Hepatocyte (in vitro differentiated cells): ENCODE measurements at regions not wholly inside any gene's neighbourhood (a gene's known extent, or its start where the extent isn't known, plus 50 kb on each side); places are given as distances from the start of the nearest gene placed in this dataset.
"Not testable (repeated sequence)": the region's sequence is repeated elsewhere in the genome, so short reads cannot be mapped to it uniquely, and the experiment has no call there.

Source experiments
- DNase-seq: peaks from one replicate; pipeline ENCODE4 v3.0.0-alpha.2; 2016; ENCODE audit warnings: low spot score
- H2AFZ ChIP-seq: fragments of 200-600 bp; sonication (generic); 2 replicates; pipeline ENCODE4 v1.6.0; 2016; ENCODE audit warnings: antibody characterized with exemption, mild to moderate bottlenecking
- H3K27ac ChIP-seq: fragments of 200-600 bp; sonication (generic); 2 replicates; pipeline ENCODE4 v1.5.1; 2016; ENCODE audit warnings: mild to moderate bottlenecking
- H3K27me3 ChIP-seq: fragments of 200-600 bp; sonication (generic); 2 replicates; pipeline ENCODE4 v1.6.1; 2016
- H3K36me3 ChIP-seq: fragments of 200-600 bp; sonication (generic); replicated peaks from 2 replicates; pipeline ENCODE4 v1.5.1; 2016; ENCODE audit warnings: low read depth; ENCODE audit not compliant: insufficient read depth
- H3K4me1 ChIP-seq: fragments of 200-600 bp; sonication (generic); 2 replicates; pipeline ENCODE4 v1.5.1; 2016; ENCODE audit warnings: mild to moderate bottlenecking, moderate library complexity; ENCODE audit not compliant: insufficient read depth
- H3K4me2 ChIP-seq: fragments of 200-600 bp; sonication (generic); 2 replicates; pipeline ENCODE4 v1.6.0; 2016
- H3K4me3 ChIP-seq: fragments of 200-600 bp; sonication (generic); 2 replicates; pipeline ENCODE4 v1.5.1; 2016; ENCODE audit warnings: mild to moderate bottlenecking
- H3K79me2 ChIP-seq: fragments of 200-600 bp; sonication (generic); 2 replicates; pipeline ENCODE4 v1.6.0; 2017; ENCODE audit warnings: mild to moderate bottlenecking
- H3K9me2 ChIP-seq: fragments of 200-600 bp; sonication (generic); replicated peaks from 2 replicates; pipeline ENCODE4 v1.6.0; 2017; ENCODE audit warnings: mild to moderate bottlenecking; ENCODE audit not compliant: insufficient read depth
- H3K9me3 ChIP-seq: fragments of 200-600 bp; sonication (generic); 2 replicates; pipeline ENCODE4 v1.5.1; 2016; ENCODE audit warnings: low read depth, mild to moderate bottlenecking
- H4K20me1 ChIP-seq: fragments of 200-600 bp; sonication (generic); 2 replicates; pipeline ENCODE4 v1.6.0; 2016; ENCODE audit warnings: mild to moderate bottlenecking; ENCODE audit not compliant: insufficient read depth, poor library complexity, severe bottlenecking
- EZH2 ChIP-seq: fragments of 200-600 bp; sonication (generic); IDR thresholded peaks from 2 replicates; pipeline ENCODE4 v1.6.1; 2016; ENCODE audit warnings: antibody characterized with exemption, mild to moderate bottlenecking, borderline replicate concordance
- EZH2phosphoT487 ChIP-seq: fragments of 200-600 bp; sonication (generic); IDR thresholded peaks from one replicate; pipeline ENCODE4 v1.6.1; 2018; ENCODE audit warnings: antibody characterized with exemption, mild to moderate bottlenecking, low read depth, moderate library complexity; ENCODE audit not compliant: unreplicated experiment, severe bottlenecking
- WGBS: methylation state at CpG from one replicate; pipeline ENCODE4 v1.1.6; 2016; ENCODE audit warnings: low lambda C conversion rate; ENCODE audit errors: missing lambda C conversion rate; 5-methylcytosine and 5-hydroxymethylcytosine counted together
- TF ChIP-seq, protein P1 (sequence below): fragments of 200-600 bp; sonication (generic); IDR thresholded peaks from 2 replicates; pipeline ENCODE4 v1.5.1; 2016; ENCODE audit warnings: antibody characterized with exemption, mild to moderate bottlenecking; ENCODE audit not compliant: poor library complexity

DNA sequence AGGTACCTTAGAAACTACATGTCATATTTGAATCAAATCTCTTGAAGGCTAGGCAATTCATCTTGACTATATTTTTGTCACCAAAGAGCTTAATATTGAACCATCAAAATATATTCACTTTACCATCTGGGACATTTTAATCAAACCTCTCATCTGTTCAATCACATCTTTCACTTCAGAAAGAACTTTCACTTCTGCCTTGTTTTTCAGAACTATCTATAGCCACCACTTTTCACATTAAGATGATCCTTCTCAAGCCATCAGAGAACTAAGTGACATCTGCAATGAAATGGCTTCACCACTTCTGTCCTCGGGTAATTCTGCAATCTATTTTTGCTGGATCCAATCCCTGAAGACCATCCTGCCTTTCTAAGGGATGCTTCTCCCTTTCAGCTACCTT is 57.8 kb downstream of the OR2B2 start:
- Histone ChIP-seq H3K27ac (no peak overlapping the region), H2AFZ (no peak overlapping the region), H4K20me1 (no peaks in the 10 kb centered on the region), H3K36me3 (no peaks in the 10 kb centered on the region), H3K27me3 (no peaks in the 10 kb centered on the region), H3K9me2 (no peaks in the 10 kb centered on the region), H3K4me2 (no peak overlapping the region), H3K9me3 (no peaks in the 10 kb centered on the region), H3K4me1 (no peaks in the 10 kb centered on the region), H3K4me3 (no peak overlapping the region), H3K79me2 (no peaks in the 10 kb centered on the region)
- TF ChIP-seq EZH2: no peak
- TF ChIP-seq EZH2phosphoT487: no peak
- TF ChIP-seq, protein P1, sequence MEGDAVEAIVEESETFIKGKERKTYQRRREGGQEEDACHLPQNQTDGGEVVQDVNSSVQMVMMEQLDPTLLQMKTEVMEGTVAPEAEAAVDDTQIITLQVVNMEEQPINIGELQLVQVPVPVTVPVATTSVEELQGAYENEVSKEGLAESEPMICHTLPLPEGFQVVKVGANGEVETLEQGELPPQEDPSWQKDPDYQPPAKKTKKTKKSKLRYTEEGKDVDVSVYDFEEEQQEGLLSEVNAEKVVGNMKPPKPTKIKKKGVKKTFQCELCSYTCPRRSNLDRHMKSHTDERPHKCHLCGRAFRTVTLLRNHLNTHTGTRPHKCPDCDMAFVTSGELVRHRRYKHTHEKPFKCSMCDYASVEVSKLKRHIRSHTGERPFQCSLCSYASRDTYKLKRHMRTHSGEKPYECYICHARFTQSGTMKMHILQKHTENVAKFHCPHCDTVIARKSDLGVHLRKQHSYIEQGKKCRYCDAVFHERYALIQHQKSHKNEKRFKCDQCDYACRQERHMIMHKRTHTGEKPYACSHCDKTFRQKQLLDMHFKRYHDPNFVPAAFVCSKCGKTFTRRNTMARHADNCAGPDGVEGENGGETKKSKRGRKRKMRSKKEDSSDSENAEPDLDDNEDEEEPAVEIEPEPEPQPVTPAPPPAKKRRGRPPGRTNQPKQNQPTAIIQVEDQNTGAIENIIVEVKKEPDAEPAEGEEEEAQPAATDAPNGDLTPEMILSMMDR: no peak
- DNase-seq: no peak
- 97% methylated on average over 1 of the region's 1 CpG for WGBS

DNA sequence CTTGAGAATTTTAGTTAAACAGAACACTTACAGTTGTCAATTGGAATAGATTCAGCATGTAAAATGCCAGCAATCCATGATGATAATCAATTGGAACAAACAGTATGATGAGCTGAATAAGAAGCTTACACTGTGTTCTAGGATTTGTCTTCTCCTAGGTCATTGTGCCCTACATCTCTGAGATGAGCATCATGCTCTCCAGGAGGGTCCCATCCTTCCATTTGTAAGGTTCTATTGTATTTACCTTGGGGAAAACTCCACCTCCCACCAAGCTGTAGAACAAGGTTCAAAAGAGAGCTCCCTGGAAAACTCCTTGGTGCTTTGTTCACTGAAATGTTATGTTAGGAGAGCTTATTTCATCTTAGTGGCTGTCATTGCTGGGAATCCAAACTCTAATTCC is 60.8 kb downstream of the OR2B2 start:
- Histone ChIP-seq H3K36me3 (no peaks in the 10 kb centered on the region), H3K27me3 (no peaks in the 10 kb centered on the region), H2AFZ (no peak overlapping the region), H3K9me3 (no peaks in the 10 kb centered on the region), H3K9me2 (no peaks in the 10 kb centered on the region), H3K79me2 (no peaks in the 10 kb centered on the region), H3K4me2 (no peak overlapping the region), H3K27ac (no peak overlapping the region), H3K4me1 (no peaks in the 10 kb centered on the region), H3K4me3 (no peak overlapping the region), H4K20me1 (no peaks in the 10 kb centered on the region)
- no peak for DNase-seq
- TF ChIP-seq, protein P1: no peak
- no peak for TF ChIP-seq EZH2phosphoT487
- no peak for TF ChIP-seq EZH2

DNA sequence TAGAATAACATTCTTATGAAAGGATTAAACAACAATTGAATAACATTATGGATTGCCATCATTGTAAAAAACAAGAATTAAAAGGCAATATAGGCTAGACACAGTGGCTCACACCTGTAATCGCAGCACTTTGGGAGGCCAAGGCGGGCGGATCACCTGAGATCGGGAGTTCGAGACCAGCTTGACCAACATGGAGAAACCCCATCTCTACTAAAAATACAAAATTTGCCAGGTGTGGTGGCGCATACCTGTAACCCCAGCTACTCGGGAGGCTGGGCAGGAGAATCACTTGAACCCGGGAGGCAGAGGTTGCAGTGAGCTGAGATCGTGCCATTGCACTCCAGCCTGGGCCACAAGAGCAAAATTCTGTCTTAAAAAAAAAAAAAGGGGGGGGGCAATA is 63.2 kb downstream of the OR2B2 start:
- DNase-seq, H3K27me3 ChIP-seq, H4K20me1 ChIP-seq, H3K4me1 ChIP-seq, H2AFZ ChIP-seq, H3K9me3 ChIP-seq, H3K9me2 ChIP-seq, H3K79me2 ChIP-seq, H3K4me2 ChIP-seq, H3K4me3 ChIP-seq, H3K36me3 ChIP-seq: not testable (repeated sequence)
- peak overlapping the region; percentile 39 for H3K27ac ChIP-seq
- WGBS: 97% methylated on average over 9 of the region's 9 CpGs

GRCh38 chr6:27847706-27848105 is 64.5 kb downstream of the OR2B2 start:
- H3K27ac ChIP-seq: no peak overlapping the region
- WGBS: 98% methylated on average over 3 of the region's 3 CpGs
- no peak overlapping the region for H3K4me2 ChIP-seq
- H3K4me3 ChIP-seq: no peak overlapping the region
- H3K9me3 ChIP-seq: no peaks in the 10 kb centered on the region
- DNase-seq: no peak
- H3K27me3 ChIP-seq: no peaks in the 10 kb centered on the region
- no peaks in the 10 kb centered on the region for H4K20me1 ChIP-seq
- H3K79me2 ChIP-seq: no peaks in the 10 kb centered on the region
- TF ChIP-seq EZH2phosphoT487 (no peak), EZH2 (no peak)
- TF ChIP-seq, protein P1: no peak
- no peak overlapping the region for H2AFZ ChIP-seq
- H3K36me3 ChIP-seq: no peaks in the 10 kb centered on the region
- no peaks in the 10 kb centered on the region for H3K4me1 ChIP-seq
- H3K9me2 ChIP-seq: no peaks in the 10 kb centered on the region
